H1 (cell line): ENCODE measurements at regions not wholly inside any gene's neighbourhood (a gene's known extent, or its start where the extent isn't known, plus 50 kb on each side); places are given as distances from the start of the nearest gene placed in this dataset.

Experiments used
- CTCF ChIA-PET: fragments of 300-600 bp; sonication (Branson Sonifier 250); formaldehyde crosslinking; loops from one replicate; lab custom pipeline; 2021; ENCODE audit not compliant: partially characterized antibody; lab: Charles Lee
- POLR2A ChIA-PET: fragments of 300-600 bp; sonication (Branson Sonifier 250); formaldehyde crosslinking; loops from one replicate; lab custom pipeline; 2021; ENCODE audit warnings: inconsistent platforms; ENCODE audit not compliant: partially characterized antibody; lab: Charles Lee
- DNase-seq, 2 experiments: peaks; one replicate each; pipeline versions ENCODE4 v3.0.0 to v3.0.0-alpha.2; 2010 to 2022; ENCODE audit warnings: low spot score in 2 of 2, low read depth in 1 of 2, mixed read lengths in 1 of 2
- FAIRE-seq: peaks from 2 replicates; lab custom pipeline; 2011; peaks lifted over from hg19 to GRCh38; lab: Jason Lieb, UNC
- H2AFZ ChIP-seq: 2 replicates; pipeline ENCODE4 v1.8.1; 2012; ENCODE audit warnings: low read length, inconsistent platforms
- H2AK5ac ChIP-seq: 2 replicates; pipeline ENCODE4 v1.6.1; 2013; ENCODE audit warnings: low read depth, low read length
- H2BK120ac ChIP-seq: replicated peaks from 2 replicates; pipeline ENCODE3; 2013; ENCODE audit warnings: low read depth, low read length, inconsistent platforms
- H2BK12ac ChIP-seq: 2 replicates; pipeline ENCODE4 v1.6.1; 2013; ENCODE audit warnings: low read depth, low read length
- H2BK15ac ChIP-seq: 2 replicates; pipeline ENCODE4 v1.6.1; 2013; ENCODE audit warnings: low read length
- H2BK20ac ChIP-seq: 2 replicates; pipeline ENCODE4 v1.6.1; 2013; ENCODE audit warnings: low read length
- H2BK5ac ChIP-seq: 2 replicates; pipeline ENCODE4 v1.6.1; 2013; ENCODE audit warnings: low read depth, low read length
- H3K14ac ChIP-seq: 2 replicates; pipeline ENCODE4 v1.6.1; 2013; ENCODE audit warnings: inconsistent platforms; ENCODE audit not compliant: insufficient read length
- H3K18ac ChIP-seq: 2 replicates; pipeline ENCODE4 v1.6.1; 2013; ENCODE audit warnings: low read length; ENCODE audit errors: extremely low read depth
- H3K23ac ChIP-seq: 2 replicates; pipeline ENCODE4 v1.6.1; 2013; ENCODE audit warnings: inconsistent platforms; ENCODE audit not compliant: insufficient read length
- H3K23me2 ChIP-seq: 2 replicates; pipeline ENCODE4 v1.6.1; 2013; ENCODE audit warnings: low read depth, low read length
- H3K27ac ChIP-seq: 2 replicates; pipeline ENCODE4 v1.6.1; 2011; ENCODE audit warnings: low read depth, low read length, inconsistent platforms
- H3K27me3 ChIP-seq, 4 experiments: replicated peaks in 1 of 4; 1 replicate in 1 of 4; 2 replicates in 3 of 4; pipeline versions ENCODE4 v1.6.1 to v1.8.1; 2011 to 2013; ENCODE audit warnings: low read length in 3 of 4, mild to moderate bottlenecking in 3 of 4, inconsistent platforms in 2 of 4, mixed read lengths in 2 of 4, moderate library complexity in 1 of 4; ENCODE audit not compliant: control insufficient read depth in 3 of 4, insufficient read depth in 3 of 4; ENCODE audit errors: extremely low read depth in 1 of 4
- H3K36me3 ChIP-seq, 4 experiments: 2 replicates each; pipeline versions ENCODE4 v1.6.1 to v1.8.1; 2011 to 2013; ENCODE audit warnings: mild to moderate bottlenecking in 4 of 4, low read length in 3 of 4, moderate library complexity in 2 of 4, control low read depth in 1 of 4, inconsistent platforms in 1 of 4; ENCODE audit not compliant: insufficient read depth in 4 of 4, control insufficient read depth in 2 of 4
- H3K4ac ChIP-seq: replicated peaks from 2 replicates; pipeline ENCODE3; 2013; ENCODE audit warnings: low read length, low read depth, mixed read lengths, inconsistent platforms; ENCODE audit not compliant: insufficient read length
- H3K4me1 ChIP-seq, 4 experiments: replicated peaks in 1 of 4; 1 replicate in 1 of 4; 2 replicates in 3 of 4; pipeline versions ENCODE4 v1.6.1 to v1.8.1; 2011 to 2013; ENCODE audit warnings: low read length in 3 of 4, inconsistent platforms in 2 of 4, mixed read lengths in 1 of 4; ENCODE audit not compliant: insufficient read depth in 4 of 4, control insufficient read depth in 3 of 4
- H3K4me2 ChIP-seq, 2 experiments: 2 replicates each; pipeline versions ENCODE4 v1.6.1 to v1.8.1; 2011 to 2013; ENCODE audit warnings: low read depth in 2 of 2, low read length in 2 of 2, control low read depth in 1 of 2, inconsistent platforms in 1 of 2, mild to moderate bottlenecking in 1 of 2; ENCODE audit not compliant: insufficient read depth in 1 of 2
- H3K4me3 ChIP-seq, 4 experiments: fragments of 200-600, 300-600 bp in 1 of 4; sonication (generic), shearing (Covaris generic), sonication (Bioruptor Twin) in 1 of 4; 2 replicates each; pipeline versions ENCODE4 v1.5.1 to v1.8.1; 2011 to 2016; ENCODE audit warnings: low read length in 4 of 4, low read depth in 3 of 4, control low read depth in 2 of 4, inconsistent platforms in 2 of 4, mild to moderate bottlenecking in 2 of 4, mixed read lengths in 1 of 4, moderate library complexity in 1 of 4; ENCODE audit not compliant: insufficient read depth in 2 of 4; ENCODE audit errors: extremely low read depth in 1 of 4
- H3K56ac ChIP-seq: replicated peaks from 2 replicates; pipeline ENCODE3; 2013; ENCODE audit warnings: low read depth, mild to moderate bottlenecking, mixed read lengths, low read length, inconsistent platforms; ENCODE audit not compliant: insufficient read length
- H3K79me1 ChIP-seq: 2 replicates; pipeline ENCODE4 v1.6.1; 2013; ENCODE audit warnings: low read depth, low read length, control low read depth
- H3K79me2 ChIP-seq, 2 experiments: 2 replicates each; pipeline versions ENCODE4 v1.6.1 to v1.8.1; 2012 to 2013; ENCODE audit warnings: low read length in 2 of 2, mild to moderate bottlenecking in 2 of 2, inconsistent platforms in 1 of 2; ENCODE audit not compliant: insufficient read depth in 2 of 2, control insufficient read depth in 1 of 2
- H3K9ac ChIP-seq, 4 experiments: replicated peaks in 1 of 4; 1 replicate in 1 of 4; 2 replicates in 3 of 4; pipeline versions ENCODE4 v1.6.1 to v1.8.1; 2011 to 2013; ENCODE audit warnings: low read depth in 3 of 4, low read length in 3 of 4, control low read depth in 2 of 4, mild to moderate bottlenecking in 2 of 4, moderate library complexity in 2 of 4, inconsistent platforms in 1 of 4; ENCODE audit errors: extremely low read depth in 1 of 4
- H3K9me3 ChIP-seq, 2 experiments: 2 replicates each; pipeline versions ENCODE4 v1.6.1 to v1.8.1; 2012 to 2013; ENCODE audit warnings: mild to moderate bottlenecking in 2 of 2, moderate library complexity in 2 of 2, control low read depth in 1 of 2, inconsistent platforms in 1 of 2, low read depth in 1 of 2, low read length in 1 of 2, mixed read lengths in 1 of 2; ENCODE audit not compliant: insufficient read depth in 2 of 2
- H4K20me1 ChIP-seq, 2 experiments: replicated peaks in 1 of 2; 2 replicates each; pipeline versions ENCODE3 to v1.8.1; 2011 to 2013; ENCODE audit warnings: inconsistent platforms in 2 of 2, low read length in 2 of 2, mild to moderate bottlenecking in 1 of 2; ENCODE audit not compliant: insufficient read depth in 2 of 2, control insufficient read depth in 1 of 2
- H4K5ac ChIP-seq: 2 replicates; pipeline ENCODE4 v1.6.1; 2013; ENCODE audit warnings: low read length, low read depth, mixed read lengths, inconsistent platforms; ENCODE audit not compliant: insufficient read length
- H4K8ac ChIP-seq: 2 replicates; pipeline ENCODE4 v1.8.0; 2013; ENCODE audit warnings: mild to moderate bottlenecking, moderate library complexity, low read length, inconsistent platforms; ENCODE audit not compliant: insufficient read depth; ENCODE audit errors: extremely low read depth
- H4K91ac ChIP-seq: replicated peaks from 2 replicates; pipeline ENCODE3; 2013; ENCODE audit warnings: low read length, mixed read lengths, inconsistent platforms; ENCODE audit not compliant: insufficient read length
- GABPA ChIP-seq: IDR thresholded peaks from 2 replicates; pipeline ENCODE4 v1.6.1; 2011; ENCODE audit warnings: mild to moderate bottlenecking, low read length, moderate library complexity, borderline replicate concordance; ENCODE audit not compliant: insufficient read depth
- SIN3A ChIP-seq, 2 experiments: IDR thresholded peaks in 1 of 2; conservative IDR thresholded peaks in 1 of 2; 2 replicates each; pipeline ENCODE4 v1.6.1; 2011 to 2012; ENCODE audit warnings: low read length in 2 of 2, improper control_type of control experiment in 1 of 2, low read depth in 1 of 2, mild to moderate bottlenecking in 1 of 2
- WGBS, 2 experiments: shearing (Covaris generic) in 1 of 2; methylation state at CpG; one replicate each; pipeline versions ENCODE4 v1.1.6 to v1.1.7; 2013 to 2015; ENCODE audit warnings: low lambda C conversion rate in 2 of 2, mixed read lengths in 2 of 2, inconsistent platforms in 1 of 2, low coverage in 1 of 2, missing lambda C conversion rate in 1 of 2; ENCODE audit not compliant: insufficient replicate concordance in 2 of 2, insufficient coverage in 1 of 2, insufficient read length in 1 of 2; ENCODE audit errors: extremely low coverage in 1 of 2, missing lambda C conversion rate in 1 of 2; 5-methylcytosine and 5-hydroxymethylcytosine counted together

DNA sequence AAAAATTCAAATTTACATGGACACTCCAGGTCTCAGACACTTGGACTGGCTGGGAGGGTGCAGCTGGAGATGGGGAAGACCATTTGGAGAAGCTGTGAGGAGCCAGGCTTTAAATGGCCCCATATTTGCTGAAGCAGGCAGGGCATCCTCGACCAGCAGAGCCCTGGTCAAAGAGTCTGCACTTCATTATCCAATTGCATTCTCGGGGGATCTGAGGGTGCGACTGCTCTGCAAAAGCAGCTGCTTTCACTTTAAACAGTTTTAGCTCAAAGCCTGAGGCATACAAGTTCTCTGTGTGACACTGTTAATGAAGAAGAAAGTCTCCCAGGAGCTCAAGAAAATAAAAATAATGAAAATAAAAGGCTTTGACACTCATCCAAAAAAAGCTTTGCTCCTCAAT lies 98.0 kb upstream of the SLC25A36 start:
- no peak overlapping the region for H3K56ac ChIP-seq
- H3K18ac ChIP-seq: no peak overlapping the region
- H3K79me2 ChIP-seq: no peaks in the 10 kb centered on the region
- peaks cover 0 to 2% (median 0%) of the 10 kb centered on the region in 4 experiments; a peak in 1 of 7 replicates for H3K27me3 ChIP-seq
- H3K4me1 ChIP-seq: no peaks in the 10 kb centered on the region
- no peak overlapping the region for H2BK5ac ChIP-seq
- H4K5ac ChIP-seq: no peak overlapping the region
- FAIRE-seq: no peak
- H3K36me3 ChIP-seq: no peaks in the 10 kb centered on the region
- no peak overlapping the region for H2BK15ac ChIP-seq
- no peak overlapping the region for H2BK20ac ChIP-seq
- H3K4me2 ChIP-seq: no peak overlapping the region
- no peak overlapping the region for H2BK12ac ChIP-seq
- 81% methylated on average over 3 of the region's 3 CpGs; no CpG with 5 or more reads in 1 of the 2 experiments for WGBS, 2 experiments
- no peak overlapping the region for H4K8ac ChIP-seq
- TF ChIP-seq GABPA (no peak), SIN3A (conservative IDR thresholded peaks at IDR 0.05 in 1 of 2, IDR thresholded peaks at IDR 0.05 in 1 of 2; ENCODE audit: low read depth in 1 of 2, low read length in 2 of 2) (no peak)
- TF ChIP-seq, all 59 proteins: peak for 0
- Histone ChIP-seq H3K27ac (no peak overlapping the region), H3K79me1 (no peaks in the 10 kb centered on the region), H2BK120ac (no peak overlapping the region), H3K4ac (no peak overlapping the region), H3K23ac (no peak overlapping the region), H3K23me2 (no peaks in the 10 kb centered on the region), H2AFZ (no peak overlapping the region), H3K9ac (no peak overlapping the region), H3K14ac (no peak overlapping the region), H3K9me3 (no peaks in the 10 kb centered on the region), H4K20me1 (no peaks in the 10 kb centered on the region), H2AK5ac (no peak overlapping the region), H3K4me3 (no peak overlapping the region), H4K91ac (no peak overlapping the region)
- POLR2A ChIA-PET: no interaction called here
- CTCF ChIA-PET: interaction anchor here (0.7 to 1.9 kb wide), 2 partner anchors 12 to 715 kb away, joined by 3 to 4 read pairs; no protein-coding TSS in a partner anchor
- no peak for DNase-seq
